ENCODE measurements at regions not wholly inside any gene's neighbourhood (a gene's known extent, or its start where the extent isn't known, plus 50 kb on each side); places are given as distances from the start of the nearest gene placed in this dataset.
"Not testable (repeated sequence)": the region's sequence is repeated elsewhere in the genome, so short reads cannot be mapped to it uniquely, and the experiment has no call there.

DNA sequence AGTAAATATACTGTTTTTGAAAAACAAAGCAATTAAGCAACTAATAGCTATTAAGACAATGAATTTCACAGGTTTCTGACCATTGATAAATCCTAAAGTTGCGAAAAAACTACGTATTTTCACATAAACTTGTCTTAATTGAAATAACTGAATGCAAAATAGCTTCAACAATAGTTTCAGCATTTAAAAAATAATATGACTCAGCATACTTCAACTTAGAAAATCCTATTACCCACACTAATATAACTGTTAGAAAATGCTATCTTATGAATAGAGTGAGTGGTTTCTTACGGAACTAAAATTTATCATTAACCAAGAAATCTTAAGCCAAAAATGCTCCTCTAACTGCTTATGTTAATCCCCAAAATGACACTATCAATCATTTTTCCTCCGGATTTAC lies 183.9 kb downstream of the AVL9 start:
- Mint-ChIP-seq H3K36me3 (ENCODE audit: low read depth) (peaks cover 14% of the 10 kb centered on the region), H3K27ac (ENCODE audit: unreplicated experiment) (no peak overlapping the region), H3K4me1 (no peaks in the 10 kb centered on the region), H3K27me3 (ENCODE audit: low read depth) (no peaks in the 10 kb centered on the region), H3K4me3 (no peak overlapping the region), H3K9me3 (peaks cover 10% of the 10 kb centered on the region)
- TF ChIP-seq, protein P1, sequence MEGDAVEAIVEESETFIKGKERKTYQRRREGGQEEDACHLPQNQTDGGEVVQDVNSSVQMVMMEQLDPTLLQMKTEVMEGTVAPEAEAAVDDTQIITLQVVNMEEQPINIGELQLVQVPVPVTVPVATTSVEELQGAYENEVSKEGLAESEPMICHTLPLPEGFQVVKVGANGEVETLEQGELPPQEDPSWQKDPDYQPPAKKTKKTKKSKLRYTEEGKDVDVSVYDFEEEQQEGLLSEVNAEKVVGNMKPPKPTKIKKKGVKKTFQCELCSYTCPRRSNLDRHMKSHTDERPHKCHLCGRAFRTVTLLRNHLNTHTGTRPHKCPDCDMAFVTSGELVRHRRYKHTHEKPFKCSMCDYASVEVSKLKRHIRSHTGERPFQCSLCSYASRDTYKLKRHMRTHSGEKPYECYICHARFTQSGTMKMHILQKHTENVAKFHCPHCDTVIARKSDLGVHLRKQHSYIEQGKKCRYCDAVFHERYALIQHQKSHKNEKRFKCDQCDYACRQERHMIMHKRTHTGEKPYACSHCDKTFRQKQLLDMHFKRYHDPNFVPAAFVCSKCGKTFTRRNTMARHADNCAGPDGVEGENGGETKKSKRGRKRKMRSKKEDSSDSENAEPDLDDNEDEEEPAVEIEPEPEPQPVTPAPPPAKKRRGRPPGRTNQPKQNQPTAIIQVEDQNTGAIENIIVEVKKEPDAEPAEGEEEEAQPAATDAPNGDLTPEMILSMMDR (conservative IDR thresholded peaks at IDR 0.05), result no peak
- no peak for DNase-seq (ENCODE audit: low read depth, low spot score)

- Mint-ChIP-seq H3K27me3 (ENCODE audit: low read depth) (no peaks in the 10 kb centered on the region), H3K4me1 (no peaks in the 10 kb centered on the region), H3K36me3 (ENCODE audit: low read depth) (peaks cover 14% of the 10 kb centered on the region), H3K4me3 (no peak overlapping the region), H3K9me3 (peaks cover 10% of the 10 kb centered on the region), H3K27ac (ENCODE audit: unreplicated experiment) (no peak overlapping the region)
- DNase-seq (ENCODE audit: low read depth, low spot score), result no peak
- TF ChIP-seq, protein P1 (conservative IDR thresholded peaks at IDR 0.05), result no peak
These were observed 182.3 kb downstream of the AVL9 start for GRCh38 chr7:32677593-32677992.

- H3K9me3 Mint-ChIP-seq, result peaks cover 4% of the 10 kb centered on the region
- no peak for DNase-seq (ENCODE audit: low read depth, low spot score)
- H3K4me3 Mint-ChIP-seq, result no peak overlapping the region
- no peaks in the 10 kb centered on the region for H3K27me3 Mint-ChIP-seq (ENCODE audit: low read depth)
- H3K4me1 Mint-ChIP-seq, result no peaks in the 10 kb centered on the region
- TF ChIP-seq, protein P1 (conservative IDR thresholded peaks at IDR 0.05), result no peak
- peaks cover 10% of the 10 kb centered on the region for H3K36me3 Mint-ChIP-seq (ENCODE audit: low read depth)
- no peak overlapping the region for H3K27ac Mint-ChIP-seq (ENCODE audit: unreplicated experiment)
These were observed 181.1 kb downstream of the AVL9 start for GRCh38 chr7:32676249-32676941.

GRCh38 chr7:32673275-32673983 lies 178.1 kb downstream of the AVL9 start:
- peak overlapping the region; percentile 19 for H3K27ac Mint-ChIP-seq (ENCODE audit: unreplicated experiment)
- no peak overlapping the region for H3K4me3 Mint-ChIP-seq
- TF ChIP-seq, protein P1 (conservative IDR thresholded peaks at IDR 0.05), result no peak
- peaks cover 17% of the 10 kb centered on the region for H3K4me1 Mint-ChIP-seq
- H3K9me3 Mint-ChIP-seq, result peaks cover 7% of the 10 kb centered on the region
- H3K36me3 Mint-ChIP-seq (ENCODE audit: low read depth), result peaks cover 25% of the 10 kb centered on the region
- DNase-seq (ENCODE audit: low read depth, low spot score), result no peak
- no peaks in the 10 kb centered on the region for H3K27me3 Mint-ChIP-seq (ENCODE audit: low read depth)

- DNase-seq (ENCODE audit: low read depth, low spot score), result no peak
- no peak overlapping the region for H3K4me3 Mint-ChIP-seq
- H3K9me3 Mint-ChIP-seq, result peaks cover 9% of the 10 kb centered on the region
These were observed 175.1 kb downstream of the AVL9 start for GRCh38 chr7:32670110-32671025.

DNA sequence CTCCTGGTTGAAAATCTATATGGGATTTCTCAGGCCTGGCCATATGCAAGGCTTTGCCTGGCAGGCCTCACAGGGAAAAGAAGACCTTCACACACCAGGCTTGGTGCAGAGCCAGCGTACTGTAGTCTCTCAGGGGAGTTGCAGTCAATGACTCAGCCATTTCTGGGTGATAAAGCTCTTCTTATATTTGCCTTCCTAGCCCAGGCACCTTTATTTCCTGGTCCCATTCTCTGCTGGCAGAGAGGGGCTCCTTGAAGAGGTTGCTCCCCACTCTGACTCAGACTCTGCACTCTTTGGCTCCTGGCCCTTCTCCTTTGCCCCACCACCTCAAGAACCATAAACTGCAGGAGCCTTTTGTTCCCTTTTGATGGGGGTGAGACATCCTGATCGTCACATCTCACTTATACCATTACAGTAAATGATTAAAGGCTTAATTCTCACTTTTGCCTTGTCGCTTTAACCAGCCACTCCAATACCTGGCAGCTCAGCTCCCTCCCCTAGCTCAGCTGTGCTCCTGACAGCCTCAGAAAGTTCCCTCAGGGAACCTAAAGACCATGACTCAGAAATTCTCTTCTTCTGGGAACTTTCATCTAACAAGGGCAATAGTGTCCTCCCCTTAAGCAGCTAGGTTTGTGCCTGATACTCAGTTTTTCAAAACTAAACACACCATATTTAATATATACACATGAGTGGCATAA lies 174.0 kb downstream of the AVL9 start:
- Mint-ChIP-seq H3K36me3 (ENCODE audit: low read depth) (peaks cover 23% of the 10 kb centered on the region), H3K4me1 (peaks cover 21% of the 10 kb centered on the region), H3K27ac (ENCODE audit: unreplicated experiment) (peak overlapping the region; percentile 92)
- H3K9me3 Mint-ChIP-seq; DNase-seq (ENCODE audit: low read depth, low spot score); H3K4me3 Mint-ChIP-seq; H3K27me3 Mint-ChIP-seq (ENCODE audit: low read depth): not testable (repeated sequence)

More at GRCh38 chr7:32670110-32671025, 175.1 kb downstream of the AVL9 start:
- Mint-ChIP-seq H3K4me1 (peaks cover 21% of the 10 kb centered on the region), H3K36me3 (ENCODE audit: low read depth) (peaks cover 25% of the 10 kb centered on the region), H3K27me3 (ENCODE audit: low read depth) (no peaks in the 10 kb centered on the region), H3K27ac (ENCODE audit: unreplicated experiment) (peak overlapping the region; percentile 64)
- TF ChIP-seq, protein P1 (conservative IDR thresholded peaks at IDR 0.05), result no peak

DNA sequence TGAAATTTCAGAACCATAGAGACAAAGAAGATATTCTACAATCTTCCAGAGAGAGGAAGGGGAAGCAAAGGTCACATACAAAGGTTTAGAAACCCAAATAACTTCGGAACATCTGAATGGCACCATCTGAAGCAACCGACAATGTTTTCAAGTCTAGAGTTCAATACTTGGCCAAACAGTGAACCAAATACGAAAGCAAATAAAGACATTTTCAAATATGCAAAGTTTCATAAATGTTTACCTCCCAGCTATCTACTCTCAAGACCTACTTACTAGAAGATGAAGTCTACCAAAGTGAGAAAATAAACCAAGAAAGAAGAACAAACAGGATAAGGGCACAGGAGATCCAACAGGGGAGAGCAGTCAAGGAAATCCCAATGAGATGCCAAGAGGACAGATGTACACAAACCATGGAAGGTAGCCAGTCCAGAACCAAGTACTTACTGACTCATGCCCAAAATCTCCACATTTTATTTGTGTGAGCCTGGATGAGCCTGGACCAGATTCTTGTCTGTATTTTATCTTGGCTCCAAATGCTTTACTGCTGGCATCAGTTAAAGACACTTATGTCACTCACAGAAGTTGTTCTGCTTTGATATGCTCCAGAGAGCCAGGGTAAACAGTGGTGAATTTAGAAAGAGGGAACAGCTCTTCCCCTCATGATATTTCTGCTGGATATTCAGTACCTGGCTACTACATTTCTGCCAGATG lies 173.3 kb downstream of the AVL9 start:
- H3K4me3 Mint-ChIP-seq; DNase-seq (ENCODE audit: low read depth, low spot score); H3K27ac Mint-ChIP-seq (ENCODE audit: unreplicated experiment): not testable (repeated sequence)

More for the DNA sequence above, 173.3 kb downstream of the AVL9 start:
- Mint-ChIP-seq H3K36me3 (ENCODE audit: low read depth) (peaks cover 24% of the 10 kb centered on the region), H3K4me1 (peaks cover 27% of the 10 kb centered on the region)
- not testable (repeated sequence) for H3K9me3 Mint-ChIP-seq; H3K27me3 Mint-ChIP-seq (ENCODE audit: low read depth)
